B cell (primary cell): ENCODE measurements at regions not wholly inside any gene's neighbourhood (a gene's known extent, or its start where the extent isn't known, plus 50 kb on each side); places are given as distances from the start of the nearest gene placed in this dataset.

Source experiments
- CTCF ChIP-seq: fragments of 200-600 bp; IDR thresholded peaks from one replicate; pipeline ENCODE4 v1.8.0; 2022; ENCODE audit warnings: antibody characterized with exemption, mild to moderate bottlenecking
- EZH2 ChIP-seq: IDR thresholded peaks from 2 replicates; pipeline ENCODE4 v1.6.1; 2012; ENCODE audit warnings: borderline replicate concordance, low read depth, mild to moderate bottlenecking, moderate library complexity, low read length; ENCODE audit not compliant: insufficient read depth, poor library complexity, severe bottlenecking

GRCh38 chr12:78683626-78684025 is 180.9 kb upstream of the SYT1 start:
- TF ChIP-seq CTCF (no peak), EZH2 (no peak)
